Esophagus muscularis mucosa (tissue), 4 donors: ENCODE measurements at regions not wholly inside any gene's neighbourhood (a gene's known extent, or its start where the extent isn't known, plus 50 kb on each side); places are given as distances from the start of the nearest gene placed in this dataset.

Experiments used
- EP300 ChIP-seq: sonication (generic); formaldehyde crosslinking; IDR thresholded peaks from one replicate; pipeline ENCODE4 v1.6.1; 2017; ENCODE audit warnings: antibody characterized with exemption
- POLR2A ChIP-seq: fragments of 450-650 bp; IDR thresholded peaks from one replicate; pipeline ENCODE4 v1.6.1; 2017; ENCODE audit warnings: antibody characterized with exemption, moderate library complexity, mild to moderate bottlenecking, low read depth
- TF ChIP-seq, protein P1 (sequence below), 3 experiments: fragments of 200-600 bp in 2 of 3; fragments of 450-650 bp in 1 of 3; sonication (generic) in 2 of 3; IDR thresholded peaks; one replicate each; pipeline ENCODE4 v1.5.1; 2017 to 2019; ENCODE audit warnings: antibody characterized with exemption in 3 of 3, mild to moderate bottlenecking in 2 of 3, moderate library complexity in 1 of 3

DNA sequence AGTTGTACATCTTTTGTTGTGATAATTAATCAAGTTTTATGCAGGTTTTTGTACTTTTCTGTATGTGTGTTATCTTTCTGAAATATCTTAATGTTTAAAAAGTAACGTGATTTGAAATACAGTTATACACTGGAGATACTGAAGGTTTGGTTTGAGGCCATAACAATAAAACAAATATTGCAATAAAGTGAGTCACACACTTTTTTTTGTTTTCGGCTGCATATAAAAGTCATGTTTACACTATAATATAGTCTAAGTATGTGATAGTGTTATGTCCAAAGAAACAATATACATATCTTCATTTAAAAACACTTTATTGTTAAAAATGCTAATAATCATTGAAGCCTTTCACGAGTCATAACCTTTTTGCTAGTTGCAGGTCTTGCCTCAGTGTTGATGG, 473.1 kb upstream of the GJE1 start:
- TF ChIP-seq POLR2A (no peak), EP300 (no peak)
- TF ChIP-seq, protein P1, sequence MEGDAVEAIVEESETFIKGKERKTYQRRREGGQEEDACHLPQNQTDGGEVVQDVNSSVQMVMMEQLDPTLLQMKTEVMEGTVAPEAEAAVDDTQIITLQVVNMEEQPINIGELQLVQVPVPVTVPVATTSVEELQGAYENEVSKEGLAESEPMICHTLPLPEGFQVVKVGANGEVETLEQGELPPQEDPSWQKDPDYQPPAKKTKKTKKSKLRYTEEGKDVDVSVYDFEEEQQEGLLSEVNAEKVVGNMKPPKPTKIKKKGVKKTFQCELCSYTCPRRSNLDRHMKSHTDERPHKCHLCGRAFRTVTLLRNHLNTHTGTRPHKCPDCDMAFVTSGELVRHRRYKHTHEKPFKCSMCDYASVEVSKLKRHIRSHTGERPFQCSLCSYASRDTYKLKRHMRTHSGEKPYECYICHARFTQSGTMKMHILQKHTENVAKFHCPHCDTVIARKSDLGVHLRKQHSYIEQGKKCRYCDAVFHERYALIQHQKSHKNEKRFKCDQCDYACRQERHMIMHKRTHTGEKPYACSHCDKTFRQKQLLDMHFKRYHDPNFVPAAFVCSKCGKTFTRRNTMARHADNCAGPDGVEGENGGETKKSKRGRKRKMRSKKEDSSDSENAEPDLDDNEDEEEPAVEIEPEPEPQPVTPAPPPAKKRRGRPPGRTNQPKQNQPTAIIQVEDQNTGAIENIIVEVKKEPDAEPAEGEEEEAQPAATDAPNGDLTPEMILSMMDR (IDR thresholded peaks at IDR 0.05): no peak
